CD4-positive, alpha-beta T cell treated with Interleukin-17A for 4 hours (primary cell): ENCODE measurements at regions not wholly inside any gene's neighbourhood (a gene's known extent, or its start where the extent isn't known, plus 50 kb on each side); places are given as distances from the start of the nearest gene placed in this dataset.
"Not testable (repeated sequence)": the region's sequence is repeated elsewhere in the genome, so short reads cannot be mapped to it uniquely, and the experiment has no call there.

Experiments used
- DNase-seq: peaks from one replicate; pipeline ENCODE4 v3.0.0-alpha.2; 2020; ENCODE audit warnings: mixed read lengths

- DNase-seq, result no peak
Observed at GRCh38 chrX:131595120-131595519, 51.2 kb downstream of the OR13H1 start.

- no peak for DNase-seq
Observed at GRCh38 chrX:131607792-131608369, 64.0 kb downstream of the OR13H1 start.

GRCh38 chrX:131609480-131609879 is 65.6 kb downstream of the OR13H1 start:
- no peak for DNase-seq

DNA sequence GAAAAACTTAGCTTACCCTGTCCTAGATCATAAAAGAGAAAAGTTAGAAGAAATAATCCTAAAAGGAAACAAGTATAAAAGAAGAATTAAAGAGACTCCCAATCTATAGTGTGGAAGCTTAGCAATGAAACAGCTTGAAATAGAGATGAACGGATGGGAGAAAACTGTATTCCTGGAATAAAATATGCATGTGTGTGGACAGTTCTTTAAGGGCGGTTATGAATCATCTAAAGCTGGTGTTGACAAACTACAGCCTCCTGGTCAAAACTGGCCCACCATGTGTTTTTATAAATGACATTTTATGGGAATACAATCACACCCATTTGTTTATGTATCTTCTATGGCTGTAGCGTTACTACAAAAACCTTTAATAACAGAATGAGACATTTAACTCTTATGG is 69.4 kb downstream of the OR13H1 start:
- no peak for DNase-seq

DNA sequence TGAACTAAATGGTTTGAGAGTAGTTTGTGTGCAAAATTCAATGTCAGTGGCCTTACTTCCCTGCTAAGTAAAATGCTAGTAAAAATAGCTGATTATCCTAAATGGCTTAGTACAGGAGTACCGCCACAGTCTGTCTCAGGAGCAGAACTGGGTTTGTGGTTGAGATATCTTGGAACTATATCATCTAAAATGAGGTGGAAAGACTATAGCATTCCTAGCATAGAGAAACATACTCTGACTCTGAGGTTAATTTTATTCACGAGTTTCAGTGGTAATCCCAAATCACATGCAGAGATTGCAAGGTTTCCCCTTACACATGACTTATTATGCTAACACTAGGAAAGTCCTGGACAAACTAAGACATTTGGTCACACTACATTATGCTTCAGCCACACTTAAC is 70.4 kb downstream of the OR13H1 start:
- DNase-seq, result no peak

GRCh38 chrX:131617182-131617581 is 73.3 kb downstream of the OR13H1 start:
- no peak for DNase-seq

DNA sequence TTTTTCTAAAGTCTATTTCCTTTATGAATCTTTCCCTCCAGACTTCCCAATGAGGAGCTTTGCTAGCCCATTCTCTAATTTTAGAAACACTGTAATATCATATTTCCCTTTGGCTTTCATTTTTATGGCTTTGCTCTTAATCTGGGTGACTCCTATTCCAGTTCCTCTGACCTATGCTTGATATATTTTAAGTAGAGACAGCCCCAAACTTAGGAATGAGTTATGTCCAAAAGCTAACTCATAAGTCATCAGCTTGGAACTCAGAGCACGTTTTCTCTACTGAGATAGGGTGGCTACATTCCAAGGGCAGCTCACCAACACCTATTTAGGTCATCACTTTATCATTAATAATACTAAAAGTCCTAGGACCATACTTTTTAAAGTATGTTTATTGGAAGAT is 77.8 kb downstream of the OR13H1 start:
- DNase-seq, result no peak

GRCh38 chrX:131626681-131627296 is 82.9 kb downstream of the OR13H1 start:
- DNase-seq, result no peak

GRCh38 chrX:131630534-131630933 is 86.7 kb downstream of the OR13H1 start:
- DNase-seq, result no peak

DNA sequence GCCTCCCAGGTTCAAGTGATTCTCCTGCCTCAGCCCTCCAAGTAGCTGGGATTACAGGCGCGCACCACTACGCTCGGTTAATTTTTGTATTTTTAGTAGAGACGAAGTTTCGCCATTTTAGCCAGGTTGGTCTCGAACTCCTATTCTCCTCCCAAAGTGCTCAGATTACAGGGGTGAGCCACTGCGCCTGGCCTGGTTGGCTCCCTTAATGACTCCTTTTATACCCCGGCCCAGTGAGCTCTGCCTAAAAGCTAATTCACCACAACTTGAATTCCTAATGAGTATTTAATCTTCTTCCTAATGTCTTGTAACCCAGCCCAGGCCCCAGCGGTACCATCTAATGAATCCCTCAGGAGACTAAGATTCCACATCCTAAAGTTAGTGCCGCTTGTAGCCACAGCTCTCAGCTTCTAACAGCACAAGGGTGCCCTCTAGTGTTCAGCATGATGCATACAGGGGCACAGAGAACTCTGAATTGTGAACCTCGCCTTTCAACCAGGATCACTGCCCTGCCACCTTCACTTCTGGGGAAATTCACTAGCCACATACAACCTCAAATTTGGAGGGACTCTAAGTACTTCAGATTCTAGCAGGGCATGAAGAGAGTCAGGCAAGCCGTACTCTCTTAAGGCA is 89.5 kb downstream of the OR13H1 start:
- peak; percentile 52 for DNase-seq

DNA sequence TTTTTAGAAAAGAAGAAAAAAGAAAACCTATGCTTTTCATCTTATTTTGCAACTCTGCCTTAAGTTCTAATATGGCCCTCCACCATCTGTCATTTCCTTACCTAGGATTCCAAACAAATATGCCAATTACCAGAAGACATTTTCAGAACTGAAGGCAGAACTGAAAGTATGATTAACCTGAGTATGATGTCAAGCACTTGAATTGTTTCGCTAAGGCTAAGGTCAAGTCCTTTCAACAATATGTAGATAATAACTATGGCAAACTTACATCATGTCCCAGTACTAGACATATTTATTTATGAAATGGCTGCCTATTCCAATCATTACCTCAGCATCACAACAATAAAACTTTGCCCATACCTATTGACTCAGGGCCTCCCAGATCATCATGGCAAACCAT is 91.0 kb downstream of the OR13H1 start:
- no peak for DNase-seq

- no peak for DNase-seq
Observed at GRCh38 chrX:131646106-131646505, 102.2 kb downstream of the OR13H1 start.

- no peak for DNase-seq
Observed at GRCh38 chrX:131649741-131650140, 105.9 kb downstream of the OR13H1 start.

- no peak for DNase-seq
Observed at GRCh38 chrX:131650637-131651410, 107.0 kb downstream of the OR13H1 start.

GRCh38 chrX:131663726-131664125 is 119.9 kb downstream of the OR13H1 start:
- not testable (repeated sequence) for DNase-seq

- no peak for DNase-seq
Observed at GRCh38 chrX:131671735-131672134, 127.9 kb downstream of the OR13H1 start.

DNA sequence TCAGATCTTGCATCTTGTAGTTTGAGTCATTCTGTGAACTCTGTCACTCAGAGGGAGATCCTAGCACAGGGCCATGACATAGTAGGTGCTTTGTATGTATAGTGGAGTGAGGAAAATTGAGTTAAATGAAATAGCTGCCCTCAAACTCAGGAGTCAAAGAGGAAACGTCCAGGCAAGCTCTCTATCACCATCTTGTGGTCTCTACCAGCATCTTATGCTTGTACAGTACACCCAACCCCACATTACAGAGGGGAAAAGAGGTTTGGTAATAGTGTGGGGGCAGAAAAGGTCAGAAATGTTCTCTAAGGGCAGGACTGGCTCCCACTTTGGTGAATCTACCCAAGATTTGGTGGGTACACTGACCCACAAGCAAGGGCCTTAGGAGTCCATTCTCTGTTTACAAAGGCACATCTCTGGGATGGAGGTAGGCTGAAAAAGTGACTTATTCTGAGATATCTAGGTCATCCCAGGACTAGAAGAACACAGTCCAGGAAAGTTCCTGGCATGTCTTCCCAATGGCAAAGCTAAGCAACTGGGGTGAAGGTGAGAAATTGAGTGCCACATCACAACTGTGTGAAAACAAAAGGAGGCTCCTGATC is 131.8 kb downstream of the OR13H1 start:
- no peak for DNase-seq

DNA sequence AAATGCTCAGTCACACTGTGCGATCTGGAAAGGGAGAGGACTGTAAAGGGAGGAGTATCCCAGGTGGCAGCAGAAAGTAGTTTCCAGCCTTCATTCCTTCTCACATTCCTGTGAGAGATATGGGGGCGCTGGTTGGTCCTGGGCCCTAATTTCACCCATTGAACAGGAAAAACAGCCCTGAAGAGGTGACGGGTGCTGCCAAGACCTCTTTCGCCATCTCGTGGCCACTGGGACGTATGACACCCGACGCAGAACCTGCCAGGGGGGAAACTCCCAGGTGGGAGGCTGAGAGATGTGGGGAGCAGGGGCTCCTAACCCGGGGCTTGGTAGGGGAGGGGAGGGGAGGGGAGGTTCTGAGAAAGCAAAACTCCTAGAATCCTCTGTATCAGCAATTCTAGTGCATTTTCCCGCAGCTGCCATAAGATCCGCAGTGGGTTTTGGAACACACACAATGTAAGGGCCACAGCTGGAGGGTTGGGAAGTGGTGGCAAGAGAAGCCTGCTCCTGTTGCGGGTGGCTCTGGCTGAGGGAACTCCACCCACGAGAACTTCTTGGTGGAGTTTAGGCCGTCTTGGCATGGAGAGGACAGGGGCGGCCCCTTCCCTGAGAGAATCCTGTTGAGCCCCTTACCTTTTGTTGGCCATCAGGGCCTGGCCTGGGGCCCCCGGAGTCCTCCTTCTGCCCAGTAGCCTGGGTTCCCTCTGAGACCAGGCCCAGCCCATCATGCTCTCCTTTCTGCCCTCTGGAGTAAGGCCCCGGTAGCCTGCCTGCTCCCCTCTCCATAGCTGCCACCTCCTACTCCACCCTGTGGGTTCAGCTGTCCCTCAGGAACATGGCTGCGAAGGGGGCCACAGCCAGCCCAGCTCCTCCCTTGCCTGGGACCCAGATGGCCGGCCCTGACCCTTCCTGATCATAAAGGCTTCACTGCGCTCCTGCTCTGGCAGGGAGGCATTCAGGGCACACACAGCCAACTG is 134.1 kb downstream of the OR13H1 start:
- DNase-seq, result peak; percentile 61

- DNase-seq, result not testable (repeated sequence)
Observed at GRCh38 chrX:131682735-131683134, 138.9 kb downstream of the OR13H1 start.

- no peak for DNase-seq
Observed at GRCh38 chrX:131693359-131693758, 149.5 kb downstream of the OR13H1 start.

DNA sequence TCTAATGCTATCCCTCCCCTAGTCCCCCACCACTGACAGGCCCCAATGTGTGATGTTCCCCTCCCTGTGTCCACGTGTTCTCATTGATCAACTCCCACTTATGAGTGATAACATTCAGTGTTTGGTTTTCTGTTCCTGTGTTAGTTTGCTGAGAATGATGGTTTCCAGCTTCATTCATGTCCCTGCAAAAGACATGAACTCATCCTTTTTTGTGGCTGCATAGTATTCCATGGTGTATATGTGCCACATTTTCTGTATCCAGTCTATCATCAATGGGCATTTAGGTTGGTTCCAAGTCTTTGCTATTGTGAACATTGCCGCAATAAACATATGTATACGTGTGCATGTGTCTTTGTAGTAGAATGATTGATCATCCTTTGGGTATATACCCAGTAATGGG is 153.1 kb downstream of the OR13H1 start:
- DNase-seq, result not testable (repeated sequence)

- DNase-seq, result no peak
Observed at GRCh38 chrX:131703646-131704045, 159.8 kb downstream of the OR13H1 start.
